Activated CD4-positive, alpha-beta T cell treated with anti-CD3 and anti-CD28 coated beads for 36 hours (primary cell): ENCODE measurements at regions not wholly inside any gene's neighbourhood (a gene's known extent, or its start where the extent isn't known, plus 50 kb on each side); places are given as distances from the start of the nearest gene placed in this dataset.

ENCODE experiments used
- ATAC-seq: fragments of 200-7000 bp; cut with Tn5 transposase; one replicate; pipeline ENCODE4 v1.10.0; 2021; ENCODE audit warnings: mild to moderate bottlenecking, moderate library complexity
- CTCF ChIA-PET: fragments of 350-600 bp; sonication (Branson Sonifier 250); formaldehyde crosslinking; loops from one replicate; lab custom pipeline; 2021; ENCODE audit warnings: antibody characterized with exemption; lab: Charles Lee
- POLR2A ChIA-PET: fragments of 350-600 bp; sonication (Branson Sonifier 250); formaldehyde crosslinking; loops from one replicate; lab custom pipeline; 2021; ENCODE audit warnings: antibody characterized with exemption, inconsistent platforms; lab: Charles Lee
- DNase-seq: peaks from one replicate; pipeline ENCODE4 v3.0.0-alpha.2; 2020
- H3K27ac Mint-ChIP-seq: one replicate; pipeline ENCODE4 v1.8.0; 2021; ENCODE audit warnings: mixed read lengths
- H3K27me3 Mint-ChIP-seq: one replicate; pipeline ENCODE4 v1.8.0; 2021; ENCODE audit warnings: mixed read lengths
- H3K36me3 Mint-ChIP-seq: one replicate; pipeline ENCODE4 v1.8.0; 2021; ENCODE audit warnings: low read depth, mixed read lengths
- H3K4me1 Mint-ChIP-seq: one replicate; pipeline ENCODE4 v1.8.0; 2021; ENCODE audit warnings: mixed read lengths
- H3K4me3 Mint-ChIP-seq: one replicate; pipeline ENCODE4 v1.8.0; 2021; ENCODE audit warnings: mild to moderate bottlenecking, moderate library complexity, mixed read lengths
- H3K9me3 Mint-ChIP-seq: one replicate; pipeline ENCODE4 v1.8.0; 2021; ENCODE audit warnings: low read depth, mixed read lengths
- intact Hi-C, 2 experiments: fragments of 100-400 bp; cut with DNase I in 1 of 2; cut with micrococcal nuclease in 1 of 2; formaldehyde crosslinking; loops; one replicate each; pipeline versions ENCODE4 v1.14.2 to v1.15.1; 2022 to 2024; cut with DNase I, micrococcal nuclease

DNA sequence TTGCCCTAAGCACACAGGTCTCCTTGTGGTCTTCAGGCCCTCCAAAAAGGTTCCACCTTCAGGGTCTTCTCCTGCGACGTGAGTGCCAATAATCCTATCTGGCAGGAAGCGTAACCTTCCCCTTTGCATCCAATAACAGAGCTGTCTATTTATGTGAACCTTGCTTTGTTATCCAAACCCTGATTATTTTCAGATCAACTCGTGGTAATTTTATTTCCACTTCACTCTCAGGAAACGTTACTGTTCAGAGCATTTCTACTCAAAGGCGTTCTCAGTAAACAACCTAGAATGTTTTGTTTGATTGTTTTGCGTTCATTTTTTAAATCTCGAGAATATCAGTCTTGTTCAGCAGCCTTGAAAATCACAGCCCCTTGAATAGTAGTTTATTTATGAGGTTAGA lies 232.3 kb upstream of the KLF6 start:
- Mint-ChIP-seq H3K27ac (no peak overlapping the region), H3K4me1 (peaks cover 20% of the 10 kb centered on the region), H3K4me3 (no peak overlapping the region), H3K36me3 (no peaks in the 10 kb centered on the region), H3K27me3 (no peaks in the 10 kb centered on the region), H3K9me3 (no peaks in the 10 kb centered on the region)
- ATAC-seq, result no peak
- intact Hi-C loops, result no loop called here
- no peak for DNase-seq
- ChIA-PET POLR2A (no interaction called here), CTCF (interaction anchor here (0.9 kb wide), 1 partner anchor 10 kb away, joined by 3 read pairs; no protein-coding TSS in a partner anchor)

GRCh38 chr10:4016214-4016740 lies 231.3 kb upstream of the KLF6 start:
- no peaks in the 10 kb centered on the region for H3K36me3 Mint-ChIP-seq
- DNase-seq (no peak), ATAC-seq (no peak)
- H3K9me3 Mint-ChIP-seq, result no peaks in the 10 kb centered on the region
- peaks cover 20% of the 10 kb centered on the region for H3K4me1 Mint-ChIP-seq
- H3K27ac Mint-ChIP-seq, result no peak overlapping the region
- H3K27me3 Mint-ChIP-seq, result no peaks in the 10 kb centered on the region
- intact Hi-C loops, result no loop called here
- POLR2A ChIA-PET, result no interaction called here
- no peak overlapping the region for H3K4me3 Mint-ChIP-seq
- CTCF ChIA-PET, result interaction anchor here (0.6 to 0.9 kb wide), 2 partner anchors 9 to 774 kb away, joined by 3 to 4 read pairs; no protein-coding TSS in a partner anchor

DNA sequence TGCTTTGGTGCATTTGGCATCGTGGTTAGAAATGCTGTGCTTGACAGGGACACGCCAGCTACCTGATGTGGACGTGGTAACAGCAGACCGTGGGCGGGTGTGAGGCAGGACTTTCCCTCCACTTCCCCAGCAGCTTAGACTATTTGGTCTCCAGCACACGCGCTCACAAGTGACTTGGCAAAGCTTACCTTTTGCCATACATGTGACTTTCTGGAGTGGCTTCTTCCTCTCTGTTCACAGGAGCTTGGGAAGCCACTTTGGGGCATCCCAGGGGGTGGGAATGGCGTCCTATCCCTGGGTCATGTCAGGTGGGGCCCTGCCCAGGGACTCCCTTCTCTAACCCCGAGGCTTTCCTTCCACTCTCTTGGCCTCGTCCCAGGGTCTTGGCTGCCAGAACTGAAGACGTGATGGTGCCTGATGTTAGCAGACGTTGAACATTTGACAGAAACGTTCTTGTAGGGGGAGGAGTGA lies 228.7 kb upstream of the KLF6 start:
- peak overlapping the region; percentile 9 for H3K27ac Mint-ChIP-seq
- DNase-seq (peak; percentile 86), ATAC-seq (peak; percentile 87)
- no peaks in the 10 kb centered on the region for H3K9me3 Mint-ChIP-seq
- H3K36me3 Mint-ChIP-seq, result no peaks in the 10 kb centered on the region
- H3K4me3 Mint-ChIP-seq, result no peak overlapping the region
- H3K4me1 Mint-ChIP-seq, result peaks cover 20% of the 10 kb centered on the region
- CTCF ChIA-PET, result interaction anchor here (0.6 to 0.7 kb wide), 2 partner anchors 94 to 816 kb away, joined by 3 read pairs; no protein-coding TSS in a partner anchor
- POLR2A ChIA-PET, result interaction anchor here (0.9 kb wide), 1 partner anchor 35 kb away, joined by 3 read pairs; no protein-coding TSS in a partner anchor
- no peaks in the 10 kb centered on the region for H3K27me3 Mint-ChIP-seq
- intact Hi-C loops, result no loop called here

DNA sequence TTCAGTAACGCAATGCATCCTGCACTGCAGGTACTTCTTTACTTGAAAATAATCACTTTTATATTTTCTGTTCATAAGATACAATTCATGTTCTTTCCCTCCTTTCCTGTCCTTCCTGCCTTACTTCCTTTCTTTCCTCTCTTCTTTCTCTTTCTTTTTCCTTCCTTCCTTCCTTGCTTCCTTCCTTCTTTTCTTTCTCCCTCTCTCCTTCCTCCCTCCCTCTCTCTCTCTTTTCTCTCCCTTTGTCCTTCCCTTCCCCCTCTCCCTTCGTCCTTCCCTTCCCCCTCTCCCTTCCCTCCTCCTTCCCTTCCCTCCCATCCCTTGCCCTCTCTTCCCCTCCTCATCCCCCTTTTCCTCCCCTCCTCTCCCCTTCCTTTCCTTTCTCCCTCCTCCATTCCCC lies 227.8 kb upstream of the KLF6 start:
- Mint-ChIP-seq H3K4me3 (no peak overlapping the region), H3K27me3 (no peaks in the 10 kb centered on the region), H3K36me3 (no peaks in the 10 kb centered on the region), H3K4me1 (peaks cover 13% of the 10 kb centered on the region), H3K27ac (no peak overlapping the region), H3K9me3 (no peaks in the 10 kb centered on the region)
- POLR2A ChIA-PET, result interaction anchor here (0.9 kb wide), 1 partner anchor 36 kb away, joined by 3 read pairs; no protein-coding TSS in a partner anchor
- intact Hi-C loops, result no loop called here
- no peak for ATAC-seq
- DNase-seq, result no peak
- CTCF ChIA-PET, result no interaction called here

GRCh38 chr10:4011136-4011812 lies 226.3 kb upstream of the KLF6 start:
- H3K4me3 Mint-ChIP-seq, result no peak overlapping the region
- POLR2A ChIA-PET, result no interaction called here
- CTCF ChIA-PET, result no interaction called here
- no peak overlapping the region for H3K27ac Mint-ChIP-seq
- no peak for ATAC-seq
- no peaks in the 10 kb centered on the region for H3K36me3 Mint-ChIP-seq
- H3K27me3 Mint-ChIP-seq, result no peaks in the 10 kb centered on the region
- no peak for DNase-seq
- no peaks in the 10 kb centered on the region for H3K9me3 Mint-ChIP-seq
- intact Hi-C loops, result no loop called here
- H3K4me1 Mint-ChIP-seq, result peaks cover 13% of the 10 kb centered on the region

DNA sequence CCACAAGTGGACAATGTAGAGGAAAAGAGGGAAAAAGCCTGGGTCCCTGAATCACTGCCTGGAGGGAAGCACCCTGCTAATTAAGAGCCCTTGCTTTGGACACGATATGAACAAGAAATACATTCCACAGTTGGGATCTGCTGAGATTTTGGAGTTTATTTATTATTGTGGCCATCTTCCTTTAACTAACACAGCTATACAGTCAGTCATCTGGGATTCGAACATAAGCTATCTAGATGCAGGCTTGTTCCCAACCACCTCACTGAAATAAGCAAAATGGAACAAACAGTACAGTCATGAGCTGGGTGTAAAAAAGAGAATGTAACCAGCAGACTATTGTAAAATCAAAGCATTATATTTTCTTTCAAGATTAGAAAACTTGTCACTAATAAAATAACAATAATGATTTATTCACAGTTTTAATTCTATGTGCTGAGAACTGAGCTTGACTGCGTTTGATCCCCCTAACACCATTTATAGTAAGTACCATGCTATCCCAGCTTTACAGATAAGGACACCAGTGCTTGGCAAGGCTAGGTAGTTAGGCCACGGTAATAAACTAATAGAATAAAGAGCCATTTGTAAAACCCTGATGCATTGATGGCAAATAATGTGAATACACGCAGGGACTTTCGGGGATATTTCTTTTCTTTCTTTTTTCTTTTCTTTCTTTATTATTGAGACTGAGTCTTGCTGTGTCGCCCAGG lies 223.8 kb upstream of the KLF6 start:
- no peaks in the 10 kb centered on the region for H3K9me3 Mint-ChIP-seq
- POLR2A ChIA-PET, result no interaction called here
- CTCF ChIA-PET, result no interaction called here
- H3K36me3 Mint-ChIP-seq, result no peaks in the 10 kb centered on the region
- peaks cover 13% of the 10 kb centered on the region for H3K4me1 Mint-ChIP-seq
- no peak overlapping the region for H3K27ac Mint-ChIP-seq
- H3K27me3 Mint-ChIP-seq, result no peaks in the 10 kb centered on the region
- no peak for ATAC-seq
- intact Hi-C loops, result no loop called here
- H3K4me3 Mint-ChIP-seq, result no peak overlapping the region
- DNase-seq, result no peak

DNA sequence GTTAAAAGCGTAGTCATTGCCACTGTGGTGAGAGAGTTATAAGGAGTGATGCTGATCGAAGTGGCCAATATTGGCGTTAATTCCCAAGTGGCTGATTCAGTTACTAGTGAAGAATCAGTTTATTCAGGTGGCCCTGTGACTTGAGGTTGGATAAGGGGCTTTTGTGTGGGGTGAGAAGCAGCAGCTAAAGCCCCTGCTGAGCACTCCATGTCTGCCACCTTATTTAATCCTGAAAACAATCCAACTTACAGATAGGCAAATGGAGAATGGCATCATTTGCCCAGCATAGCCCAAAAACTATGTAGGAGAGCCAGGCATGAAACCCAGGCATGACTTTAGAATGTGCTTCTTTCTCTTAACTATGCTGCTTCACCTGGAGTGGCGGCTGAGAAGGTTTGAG lies 222.8 kb upstream of the KLF6 start:
- no peak overlapping the region for H3K27ac Mint-ChIP-seq
- H3K36me3 Mint-ChIP-seq, result no peaks in the 10 kb centered on the region
- CTCF ChIA-PET, result interaction anchor here (1.2 kb wide), 1 partner anchor 9 kb away, joined by 3 read pairs; no protein-coding TSS in a partner anchor
- POLR2A ChIA-PET, result interaction anchor here (0.5 kb wide), 1 partner anchor 59 kb away, joined by 3 read pairs; no protein-coding TSS in a partner anchor
- H3K4me3 Mint-ChIP-seq, result no peak overlapping the region
- H3K9me3 Mint-ChIP-seq, result no peaks in the 10 kb centered on the region
- ATAC-seq (no peak), DNase-seq (no peak)
- H3K4me1 Mint-ChIP-seq, result peaks cover 6% of the 10 kb centered on the region
- intact Hi-C loops, result no loop called here
- no peaks in the 10 kb centered on the region for H3K27me3 Mint-ChIP-seq

GRCh38 chr10:4006858-4007257 lies 221.8 kb upstream of the KLF6 start:
- ChIA-PET POLR2A (no interaction called here), CTCF (interaction anchor here (1.2 kb wide), 1 partner anchor 10 kb away, joined by 3 read pairs; no protein-coding TSS in a partner anchor)
- no peak for DNase-seq
- Mint-ChIP-seq H3K27ac (no peak overlapping the region), H3K27me3 (no peaks in the 10 kb centered on the region), H3K4me1 (peaks cover 3% of the 10 kb centered on the region), H3K9me3 (no peaks in the 10 kb centered on the region), H3K36me3 (no peaks in the 10 kb centered on the region), H3K4me3 (no peak overlapping the region)
- ATAC-seq, result no peak
- intact Hi-C loops, result no loop called here

DNA sequence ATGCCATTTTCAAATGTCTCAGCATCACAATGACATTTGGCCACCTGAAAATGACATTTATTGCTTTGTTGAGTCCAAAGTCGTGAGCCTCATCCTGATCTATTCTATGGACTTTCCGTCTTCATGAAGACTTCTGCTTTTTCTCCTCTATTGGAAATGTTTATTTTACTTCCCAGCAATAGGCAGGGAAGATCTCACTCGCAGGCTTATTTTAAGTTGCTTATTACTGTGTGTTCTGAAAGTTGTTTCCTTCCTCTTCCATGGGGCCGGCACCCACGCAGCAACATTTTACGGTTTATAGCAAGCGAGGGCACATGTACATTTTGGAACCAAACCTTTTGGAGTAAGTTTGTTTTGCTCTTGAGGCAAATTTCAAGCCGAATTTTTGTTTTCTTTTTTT lies 221.0 kb upstream of the KLF6 start:
- CTCF ChIA-PET, result no interaction called here
- H3K27ac Mint-ChIP-seq, result no peak overlapping the region
- no peaks in the 10 kb centered on the region for H3K36me3 Mint-ChIP-seq
- POLR2A ChIA-PET, result no interaction called here
- ATAC-seq (no peak), DNase-seq (no peak)
- H3K4me1 Mint-ChIP-seq, result peaks cover 3% of the 10 kb centered on the region
- H3K4me3 Mint-ChIP-seq, result no peak overlapping the region
- peaks cover 2% of the 10 kb centered on the region for H3K9me3 Mint-ChIP-seq
- intact Hi-C loops, result no loop called here
- no peaks in the 10 kb centered on the region for H3K27me3 Mint-ChIP-seq

DNA sequence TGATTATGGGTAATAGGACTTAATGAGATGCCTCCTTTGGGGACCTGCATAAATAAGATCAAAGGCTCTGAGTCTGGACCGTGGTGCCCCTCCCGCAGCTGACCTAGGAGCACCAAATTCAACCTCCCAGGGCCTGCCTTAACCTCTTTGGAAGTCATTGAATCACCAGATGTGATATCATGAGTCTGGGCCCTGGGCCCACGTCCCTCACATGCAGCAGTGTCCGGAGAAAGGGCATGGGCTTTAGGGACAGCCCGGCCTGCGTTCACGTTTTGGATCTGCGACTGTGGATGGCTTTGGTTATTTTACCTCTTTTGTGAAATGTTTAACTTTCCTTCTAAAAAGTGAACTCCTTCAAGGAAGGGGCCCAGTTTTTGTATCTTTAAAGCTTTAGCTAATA lies 220.0 kb upstream of the KLF6 start:
- CTCF ChIA-PET, result no interaction called here
- H3K4me3 Mint-ChIP-seq, result no peak overlapping the region
- no peaks in the 10 kb centered on the region for H3K27me3 Mint-ChIP-seq
- H3K9me3 Mint-ChIP-seq, result peaks cover 8% of the 10 kb centered on the region
- H3K36me3 Mint-ChIP-seq, result peaks cover 5% of the 10 kb centered on the region
- peaks cover 3% of the 10 kb centered on the region for H3K4me1 Mint-ChIP-seq
- POLR2A ChIA-PET, result no interaction called here
- no peak for ATAC-seq
- H3K27ac Mint-ChIP-seq, result no peak overlapping the region
- no peak for DNase-seq
- intact Hi-C loops, result no loop called here

DNA sequence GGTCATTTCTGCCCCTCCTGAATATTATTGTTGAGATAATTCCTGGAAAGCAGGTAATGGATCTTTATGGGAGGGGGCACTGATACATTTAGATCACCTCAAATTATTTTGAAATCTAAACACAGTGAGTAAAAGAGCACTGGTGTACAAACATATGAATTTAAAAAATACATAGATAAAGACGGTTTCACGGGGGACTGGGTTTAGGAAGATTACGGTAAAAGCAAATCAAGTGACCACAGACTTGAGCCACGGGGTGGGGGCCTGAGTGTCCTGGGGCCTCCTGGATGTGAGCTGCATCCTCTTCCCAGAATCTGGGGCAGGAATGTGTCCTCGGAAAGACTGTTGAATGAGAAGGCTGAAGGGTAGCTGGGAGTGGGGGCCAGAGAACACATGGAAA lies 219.1 kb upstream of the KLF6 start:
- Mint-ChIP-seq H3K27ac (no peak overlapping the region), H3K36me3 (peaks cover 6% of the 10 kb centered on the region), H3K4me3 (no peak overlapping the region), H3K27me3 (no peaks in the 10 kb centered on the region), H3K4me1 (peaks cover 3% of the 10 kb centered on the region), H3K9me3 (peaks cover 9% of the 10 kb centered on the region)
- intact Hi-C loops, result no loop called here
- ATAC-seq (no peak), DNase-seq (no peak)
- CTCF ChIA-PET, result no interaction called here
- POLR2A ChIA-PET, result no interaction called here
